BJ (cell line): ENCODE measurements at regions not wholly inside any gene's neighbourhood (a gene's known extent, or its start where the extent isn't known, plus 50 kb on each side); places are given as distances from the start of the nearest gene placed in this dataset.

Source experiments
- CTCF ChIA-PET: fragments of 350-600 bp; formaldehyde crosslinking; extraction: SDS; loops from one replicate; lab custom pipeline; 2021; ENCODE audit warnings: antibody characterized with exemption, inconsistent platforms; lab: Yijun Ruan, JAX
- POLR2A ChIA-PET: fragments of 300-600 bp; sonication (Branson Sonifier 250); formaldehyde crosslinking; extraction: SDS; loops from one replicate; lab custom pipeline; 2021; ENCODE audit warnings: antibody characterized with exemption; lab: Charles Lee
- DNase-seq: peaks from one replicate; pipeline ENCODE4 v3.0.0-alpha.2; 2011; ENCODE audit warnings: low read depth
- H3K27me3 ChIP-seq: 2 replicates; pipeline ENCODE4 v1.6.0; 2011; ENCODE audit warnings: low read length; ENCODE audit not compliant: control insufficient read depth, insufficient read depth
- H3K36me3 ChIP-seq: 2 replicates; pipeline ENCODE4 v1.5.1; 2011; ENCODE audit warnings: low read length; ENCODE audit not compliant: control insufficient read depth, insufficient read depth
- H3K4me3 ChIP-seq: 2 replicates; pipeline ENCODE4 v1.5.1; 2011; ENCODE audit warnings: low read depth, mild to moderate bottlenecking, control low read depth, low read length
- CTCF ChIP-seq: IDR thresholded peaks from 2 replicates; pipeline ENCODE4 v1.5.1; 2011; ENCODE audit warnings: low read depth, mild to moderate bottlenecking, control low read depth, inconsistent platforms, low read length, moderate library complexity; ENCODE audit not compliant: insufficient read depth

GRCh38 chr3:80060664-80061063 lies 292.9 kb upstream of the ROBO1 start:
- TF ChIP-seq CTCF: no peak
- H3K4me3 ChIP-seq: no peak overlapping the region
- CTCF ChIA-PET: no interaction called here

GRCh38 chr3:80055306-80055705 lies 287.5 kb upstream of the ROBO1 start:
- CTCF ChIA-PET: no interaction called here
- Histone ChIP-seq H3K27me3 (no peaks in the 10 kb centered on the region), H3K4me3 (no peak overlapping the region), H3K36me3 (no peaks in the 10 kb centered on the region)
- TF ChIP-seq CTCF: no peak
- POLR2A ChIA-PET: no interaction called here
- DNase-seq: no peak

More at GRCh38 chr3:80060664-80061063, 292.9 kb upstream of the ROBO1 start:
- H3K36me3 ChIP-seq: no peaks in the 10 kb centered on the region
- POLR2A ChIA-PET: no interaction called here
- no peaks in the 10 kb centered on the region for H3K27me3 ChIP-seq
- DNase-seq: no peak

GRCh38 chr3:80052271-80052670 lies 284.5 kb upstream of the ROBO1 start:
- Histone ChIP-seq H3K27me3 (no peaks in the 10 kb centered on the region), H3K4me3 (no peak overlapping the region), H3K36me3 (no peaks in the 10 kb centered on the region)
- no peak for TF ChIP-seq CTCF
- POLR2A ChIA-PET: no interaction called here
- CTCF ChIA-PET: no interaction called here
- no peak for DNase-seq

- POLR2A ChIA-PET: no interaction called here
Measured at GRCh38 chr3:80051602-80051962, 283.8 kb upstream of the ROBO1 start.

GRCh38 chr3:80050826-80051601 lies 283.2 kb upstream of the ROBO1 start:
- CTCF ChIA-PET: no interaction called here
- H3K36me3 ChIP-seq: no peaks in the 10 kb centered on the region
- H3K27me3 ChIP-seq: no peaks in the 10 kb centered on the region
- no peak for TF ChIP-seq CTCF
- DNase-seq: no peak
- POLR2A ChIA-PET: no interaction called here
- no peak overlapping the region for H3K4me3 ChIP-seq

More at GRCh38 chr3:80051602-80051962, 283.8 kb upstream of the ROBO1 start:
- no peak for DNase-seq
- TF ChIP-seq CTCF: no peak
- H3K27me3 ChIP-seq: no peaks in the 10 kb centered on the region
- H3K4me3 ChIP-seq: no peak overlapping the region
- H3K36me3 ChIP-seq: no peaks in the 10 kb centered on the region
- CTCF ChIA-PET: no interaction called here
